ENCODE measurements at regions not wholly inside any gene's neighbourhood (a gene's known extent, or its start where the extent isn't known, plus 50 kb on each side); places are given as distances from the start of the nearest gene placed in this dataset.
A peak's percentile ranks its signal among the peaks of the same experiment; 100 is the strongest.
"Not testable (repeated sequence)": the region's sequence is repeated elsewhere in the genome, so short reads cannot be mapped to it uniquely, and the experiment has no call there.

DNA sequence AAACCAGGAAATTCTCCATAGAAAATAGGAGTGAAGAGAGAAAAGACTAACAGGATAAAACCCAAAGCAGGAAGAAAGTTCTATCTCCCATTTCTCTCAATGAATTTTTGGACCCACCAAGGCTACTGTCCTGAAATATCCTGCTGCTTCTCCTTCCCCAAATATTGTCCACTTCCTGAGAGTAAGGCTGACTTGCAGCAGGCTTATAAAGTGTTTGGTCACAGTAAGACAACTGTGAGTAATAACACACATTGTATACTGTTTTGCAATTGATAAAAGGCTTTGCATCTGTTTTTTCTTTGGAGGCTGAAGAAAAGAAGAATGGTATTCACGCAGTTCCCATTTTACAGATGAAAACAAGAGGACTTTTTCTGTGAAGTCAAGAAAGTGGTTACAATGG is 52.8 kb downstream of the FOXD4L6 start:
- DNase-seq (ENCODE audit: low read depth) = not testable (repeated sequence)

DNA sequence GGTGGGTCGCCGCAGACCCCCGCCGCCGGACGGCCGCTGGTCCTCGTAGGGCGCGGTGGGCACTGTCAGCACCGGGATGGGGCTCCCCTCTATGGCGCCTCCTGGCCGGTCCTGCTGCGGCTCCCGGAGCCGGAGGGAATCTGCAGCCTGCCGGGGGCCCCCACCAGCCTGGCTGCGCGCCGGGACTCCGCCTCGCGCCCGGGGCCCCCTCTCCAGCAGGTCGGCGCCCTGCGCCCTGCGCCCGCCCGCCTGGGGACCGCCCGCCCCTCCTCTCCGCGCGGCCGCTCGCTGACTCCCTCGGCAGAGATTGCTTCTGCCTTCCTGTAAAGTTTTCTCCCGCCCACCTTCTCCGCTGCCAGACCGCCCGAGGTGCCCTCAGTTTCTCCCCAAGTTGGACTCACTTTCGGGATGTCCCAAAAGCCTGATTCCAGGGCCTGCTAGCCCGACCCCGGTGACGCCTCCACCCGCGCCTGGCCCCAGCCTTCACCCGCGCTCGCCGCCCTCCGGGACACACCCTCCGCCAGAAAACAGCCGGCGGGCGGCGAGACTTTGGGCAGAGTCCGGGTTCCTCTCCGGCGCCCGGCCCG is 54.0 kb downstream of the FOXD4L6 start:
- DNase-seq (ENCODE audit: low read depth) = peak; percentile 43

DNA sequence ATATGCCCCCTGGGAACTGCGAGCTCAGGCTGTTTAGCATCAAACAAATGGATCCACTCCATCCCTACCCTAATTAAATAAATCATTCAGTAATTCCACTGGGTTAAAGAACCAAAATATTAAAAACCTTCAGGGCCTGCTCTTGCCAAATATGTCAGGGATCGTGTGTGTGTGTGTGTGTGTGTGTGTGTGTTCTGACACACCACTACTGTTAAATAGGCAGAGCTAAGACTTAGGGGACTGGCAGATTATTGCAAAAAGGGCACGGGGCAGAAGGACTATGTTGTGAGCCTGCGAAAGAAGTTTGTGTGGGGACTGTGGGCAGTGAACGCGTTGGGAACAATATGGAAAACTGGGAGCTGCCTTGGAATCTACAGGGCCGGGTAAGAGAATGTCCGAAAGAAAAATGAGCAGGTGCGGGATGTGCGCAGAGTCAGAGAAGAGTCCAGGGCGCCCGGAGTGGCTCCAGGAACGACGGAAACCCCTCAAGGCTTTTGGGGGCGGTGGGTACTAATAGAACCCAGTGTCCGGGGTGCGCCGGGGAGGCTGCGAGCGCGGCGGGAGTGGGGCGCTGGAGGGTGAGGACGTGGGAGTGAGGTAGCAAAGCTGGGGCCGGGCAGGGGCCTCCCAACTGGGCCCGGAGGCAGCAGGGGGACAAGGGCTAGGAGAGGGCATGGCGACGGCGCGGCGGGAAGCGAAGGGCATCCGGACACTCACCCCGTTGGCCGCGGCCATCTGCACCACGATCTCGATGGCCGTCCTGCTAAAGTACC is 54.8 kb downstream of the FOXD4L6 start:
- DNase-seq (ENCODE audit: low read depth) = not testable (repeated sequence)

DNA sequence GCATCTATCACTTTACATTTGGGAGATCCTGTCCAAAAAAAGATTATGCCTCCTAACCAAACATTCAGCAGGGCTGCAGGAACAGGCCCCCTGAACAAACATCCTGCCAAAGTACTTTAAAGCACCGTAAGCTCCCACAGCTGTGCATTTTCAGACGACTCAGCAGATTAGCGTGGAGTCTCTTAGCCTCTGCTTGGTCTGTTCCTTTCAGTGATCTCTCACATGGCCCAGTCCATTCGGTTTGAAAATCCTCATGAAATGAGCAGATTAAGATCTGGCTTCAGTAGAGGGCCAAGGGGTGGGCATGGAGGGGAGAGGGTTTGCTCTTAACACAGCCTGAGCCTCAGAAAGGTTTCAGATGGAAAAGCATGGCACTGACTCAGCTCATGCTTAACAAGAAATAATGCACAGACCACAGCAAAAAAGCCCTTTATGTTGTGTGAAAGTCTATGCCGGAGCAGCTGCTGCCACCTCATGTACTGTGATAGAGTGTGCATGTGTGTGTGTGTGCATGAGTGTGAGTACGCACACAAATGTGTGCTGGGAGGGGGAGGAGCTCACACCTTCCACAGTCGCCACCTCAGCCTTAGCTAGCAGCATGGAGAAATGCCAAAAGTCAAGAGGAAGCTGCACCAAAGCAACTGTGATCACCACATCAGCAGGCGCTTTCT is 64.2 kb downstream of the FOXD4L6 start:
- DNase-seq (ENCODE audit: low read depth) = peak; percentile 29

DNA sequence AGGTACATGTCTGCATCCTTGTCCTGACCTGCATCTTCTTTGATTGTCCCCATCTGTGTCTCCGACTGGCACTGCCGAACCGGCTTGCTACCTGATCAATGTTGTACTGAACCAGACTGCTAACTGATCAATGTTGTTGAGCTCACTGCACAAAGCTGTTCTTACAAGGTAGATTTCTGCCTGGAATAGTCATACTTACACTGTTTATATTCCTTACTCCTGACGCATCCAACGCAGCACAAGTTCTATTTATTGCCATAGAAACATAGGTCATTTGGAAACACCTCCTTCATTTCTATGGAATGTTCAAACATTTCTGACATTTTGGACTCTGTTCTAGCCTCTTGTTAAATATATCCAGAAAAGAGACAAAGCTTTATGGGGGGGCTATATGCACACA is 65.2 kb downstream of the FOXD4L6 start:
- not testable (repeated sequence) for DNase-seq (ENCODE audit: low read depth)

DNA sequence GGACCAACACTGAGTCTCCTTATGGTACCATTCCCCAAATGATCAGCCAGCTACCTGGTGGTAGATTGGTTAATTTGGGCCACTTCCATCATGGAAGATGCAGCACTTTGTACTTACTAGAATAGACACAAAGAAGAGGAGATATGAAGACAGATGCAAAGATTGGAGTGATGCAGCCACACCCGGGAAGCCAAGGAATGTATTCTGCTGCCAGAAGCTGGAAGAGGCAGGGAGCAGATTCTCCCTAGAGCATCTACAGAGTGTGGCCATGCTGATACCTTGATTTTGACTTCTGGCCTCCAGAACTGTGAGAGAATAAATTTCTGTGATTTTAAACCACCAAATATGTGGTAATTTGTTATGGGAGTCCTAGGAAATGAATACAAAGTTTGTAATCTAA is 68.9 kb downstream of the FOXD4L6 start:
- not testable (repeated sequence) for DNase-seq (ENCODE audit: low read depth)

DNA sequence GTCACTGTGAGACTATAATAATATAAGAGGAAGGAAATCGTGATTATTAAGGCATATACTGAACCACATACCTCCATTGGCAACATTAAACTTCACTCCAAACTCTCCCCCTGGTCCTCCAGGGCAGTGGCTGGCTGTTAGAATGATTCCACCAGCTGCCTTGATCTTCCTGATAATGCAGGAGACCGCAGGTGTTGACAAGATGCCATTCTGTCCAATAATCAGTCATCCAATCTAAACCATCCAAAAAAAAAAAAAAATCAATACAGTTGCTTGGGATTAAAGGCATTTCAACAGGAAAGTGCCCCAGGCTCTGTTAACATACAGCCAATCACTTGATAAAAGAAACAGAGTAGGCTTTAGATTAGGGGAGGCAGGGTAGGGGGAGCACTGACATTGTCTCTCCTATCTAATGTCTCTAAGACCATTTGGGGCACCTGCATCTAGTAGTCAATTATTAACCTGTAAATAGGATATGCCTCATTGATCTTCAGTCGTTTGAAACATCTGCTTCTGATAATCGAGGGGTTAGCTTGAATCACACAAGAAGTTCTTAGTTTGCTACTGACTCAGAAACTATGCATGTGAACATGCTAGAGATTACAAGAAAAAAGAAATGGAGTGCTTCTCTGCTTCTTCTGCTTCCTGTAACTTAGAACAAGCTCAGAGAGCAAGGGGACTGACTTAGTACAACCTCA is 74.7 kb downstream of the FOXD4L6 start:
- not testable (repeated sequence) for DNase-seq (ENCODE audit: low read depth)

DNA sequence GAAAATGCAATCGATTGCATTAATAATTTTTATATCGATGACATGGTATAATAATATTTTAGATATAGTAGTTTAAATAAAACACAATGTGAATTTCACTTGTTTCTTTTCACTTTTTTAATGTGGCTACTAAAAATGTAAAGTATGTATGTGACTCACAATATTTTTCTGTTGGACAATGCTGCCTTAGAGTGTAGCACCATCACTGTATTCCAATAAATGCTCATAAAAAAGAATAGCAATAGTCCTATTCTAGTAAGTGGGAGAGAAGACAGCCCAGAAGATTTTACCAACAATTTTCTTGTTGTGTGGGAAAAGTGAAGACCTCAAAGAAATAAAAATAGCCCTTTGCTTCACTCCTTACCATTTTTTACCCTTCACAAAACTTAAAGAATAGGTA is 79.8 kb downstream of the FOXD4L6 start:
- DNase-seq (ENCODE audit: low read depth) = not testable (repeated sequence)

DNA sequence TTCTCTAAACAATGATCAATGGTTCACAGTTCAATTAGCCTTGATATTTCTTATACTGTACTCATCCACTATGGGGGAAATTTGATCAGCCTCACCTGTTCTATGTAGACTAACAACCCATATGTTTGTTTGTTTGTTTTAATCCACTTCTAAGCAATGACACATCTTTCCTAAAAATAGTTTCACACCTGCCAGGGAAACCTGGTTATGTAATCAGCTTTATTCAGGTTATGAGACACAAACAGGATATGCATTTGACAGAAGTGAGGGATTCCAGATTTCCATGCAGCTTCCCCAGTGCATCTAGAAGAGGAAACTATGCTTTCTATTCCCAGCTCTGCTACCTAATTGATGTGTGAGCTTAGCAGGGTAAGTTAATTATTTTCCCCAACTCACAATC is 80.7 kb downstream of the FOXD4L6 start:
- DNase-seq (ENCODE audit: low read depth) = not testable (repeated sequence)

DNA sequence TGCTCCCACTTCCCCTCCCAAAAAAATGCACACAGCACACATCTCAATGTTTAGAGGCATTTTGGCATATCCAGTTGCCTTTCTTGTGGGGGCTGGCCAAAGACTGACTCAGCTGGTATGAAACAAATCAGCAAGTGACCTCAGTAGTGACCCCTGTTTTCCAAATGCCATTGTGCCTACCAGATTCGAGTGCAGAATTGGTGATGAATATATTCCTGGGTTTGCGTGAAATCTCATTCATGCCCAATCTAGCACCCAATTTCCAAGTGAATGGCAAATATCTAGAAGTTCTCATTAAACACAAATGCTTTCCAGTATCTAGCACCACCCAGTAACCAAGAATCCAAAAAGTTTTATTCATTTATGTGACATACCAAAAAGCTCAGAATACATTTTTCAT is 83.6 kb downstream of the FOXD4L6 start:
- DNase-seq (ENCODE audit: low read depth) = peak; percentile 26

DNA sequence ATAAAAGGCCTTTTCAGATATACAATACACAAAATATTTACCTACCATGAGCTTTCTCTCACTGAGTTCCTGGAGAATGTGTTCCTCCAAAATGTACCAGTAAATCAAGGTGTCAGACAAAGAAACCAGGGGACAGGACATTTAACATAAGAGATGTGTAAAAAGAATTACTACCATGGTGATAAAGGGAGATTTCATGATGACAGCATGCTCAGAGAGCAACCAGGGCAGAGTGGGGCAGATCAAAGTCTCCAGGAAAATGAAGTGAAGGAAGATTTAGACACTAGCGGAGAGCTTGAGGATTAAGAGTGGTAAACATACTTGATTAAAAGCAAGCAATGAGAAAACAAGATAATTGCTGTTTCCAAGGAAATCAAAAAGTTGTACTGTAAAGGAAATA is 85.0 kb downstream of the FOXD4L6 start:
- DNase-seq (ENCODE audit: low read depth) = not testable (repeated sequence)

DNA sequence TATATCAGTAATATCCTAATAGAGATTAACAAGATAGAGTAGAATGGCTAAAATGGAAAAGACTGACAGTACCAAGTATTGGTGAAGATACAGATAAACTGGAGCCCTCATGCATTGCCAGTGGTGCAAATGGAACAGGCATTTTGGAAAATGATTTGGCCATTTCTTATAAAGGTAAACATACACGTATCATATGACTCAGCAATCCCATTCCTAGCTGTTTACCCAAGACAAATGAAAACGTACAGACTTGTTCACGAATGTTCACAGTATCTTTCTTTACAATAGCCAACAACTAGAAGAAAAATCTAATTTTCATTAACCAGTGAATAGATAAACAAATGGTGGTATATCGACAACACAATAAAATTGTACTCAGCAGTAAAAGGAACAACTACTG is 86.4 kb downstream of the FOXD4L6 start:
- not testable (repeated sequence) for DNase-seq (ENCODE audit: low read depth)

DNA sequence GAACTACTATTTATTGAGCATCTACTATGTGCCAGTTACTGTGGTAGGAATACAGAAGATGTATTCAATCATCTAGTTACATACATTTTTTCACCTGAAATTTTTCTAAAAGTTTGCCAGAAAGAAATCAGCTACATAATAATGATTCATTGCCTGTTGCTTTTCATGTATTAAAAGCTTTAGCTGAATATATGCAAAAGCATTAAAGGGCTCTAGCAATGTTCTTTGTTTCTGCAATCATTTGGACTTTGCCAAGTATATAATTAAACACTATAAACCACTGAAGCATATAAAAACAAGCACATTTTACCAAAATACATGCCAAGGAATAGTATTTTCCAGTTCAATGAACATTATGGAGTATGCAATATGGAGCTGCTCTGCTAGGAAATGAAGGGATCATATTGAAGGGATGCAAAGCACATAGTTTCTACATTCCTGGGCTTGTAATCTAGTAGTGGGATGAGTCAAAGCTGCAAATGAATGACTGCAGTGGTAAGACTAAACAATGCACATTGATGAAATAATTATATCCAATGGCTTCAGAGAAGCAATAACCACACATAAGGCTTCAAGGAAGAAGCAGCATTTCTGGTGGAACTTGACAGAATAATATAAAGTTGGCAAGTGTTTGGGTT is 87.7 kb downstream of the FOXD4L6 start:
- not testable (repeated sequence) for DNase-seq (ENCODE audit: low read depth)

DNA sequence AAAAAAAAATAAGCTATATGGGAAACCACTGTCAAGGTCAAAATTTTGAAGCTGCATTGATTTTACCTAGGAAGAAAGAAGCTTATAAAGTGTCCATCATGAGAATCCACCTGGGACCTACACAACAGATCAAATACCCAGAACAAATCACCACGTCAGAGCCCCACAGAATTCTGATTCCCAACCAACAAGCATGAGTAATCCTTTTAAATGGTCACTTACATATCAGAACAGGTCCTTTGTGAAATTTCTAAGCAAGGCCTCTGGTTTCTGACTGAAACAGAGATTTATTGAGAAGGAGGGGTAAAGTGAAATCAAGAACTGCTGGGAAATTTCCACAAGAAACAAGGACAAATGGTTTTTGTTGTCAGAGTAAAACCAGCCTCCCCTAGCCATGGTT is 93.2 kb downstream of the FOXD4L6 start:
- peak; percentile 58 for DNase-seq (ENCODE audit: low read depth)

DNA sequence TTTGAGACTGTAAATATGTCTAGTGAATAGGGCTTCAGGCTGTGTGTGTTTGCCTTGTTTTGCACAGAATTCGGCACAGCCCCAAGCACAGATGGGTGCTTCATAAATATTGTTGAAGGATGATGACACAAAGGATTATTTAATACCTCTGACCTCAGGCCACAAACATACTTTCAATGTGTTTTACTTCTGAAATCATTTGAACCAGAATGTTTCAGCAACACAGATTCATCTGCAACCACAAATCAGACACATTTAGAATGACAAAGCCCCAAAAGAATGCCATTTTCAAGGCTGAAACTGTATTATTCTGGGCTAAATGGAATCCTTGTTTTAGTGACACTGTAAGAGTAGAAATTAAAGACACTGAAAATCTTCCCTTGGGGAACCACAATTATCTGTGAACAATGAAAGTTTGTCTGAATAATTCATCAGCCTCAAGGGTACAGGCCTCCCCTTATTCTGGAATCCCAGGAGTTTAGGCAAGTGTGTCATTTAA is 93.7 kb downstream of the FOXD4L6 start:
- peak; percentile 75 for DNase-seq (ENCODE audit: low read depth)

DNA sequence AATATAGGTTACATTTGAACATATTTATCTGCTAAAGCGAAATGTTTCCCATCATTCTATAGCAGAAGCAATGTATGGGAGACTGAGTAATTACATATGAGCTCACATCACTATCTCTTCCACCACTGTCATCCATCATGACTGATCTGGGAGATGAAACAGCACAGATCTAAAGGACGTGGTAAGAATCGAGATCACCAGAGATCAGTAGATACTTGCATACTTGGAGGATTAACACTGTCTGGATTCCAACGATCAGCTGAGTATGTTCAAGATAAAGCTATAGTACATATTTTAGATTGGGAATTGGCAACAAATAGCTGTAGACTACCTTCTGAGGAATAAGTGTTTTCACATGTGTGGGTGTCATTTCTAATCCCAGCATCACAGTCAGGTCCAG is 94.6 kb downstream of the FOXD4L6 start:
- not testable (repeated sequence) for DNase-seq (ENCODE audit: low read depth)

DNA sequence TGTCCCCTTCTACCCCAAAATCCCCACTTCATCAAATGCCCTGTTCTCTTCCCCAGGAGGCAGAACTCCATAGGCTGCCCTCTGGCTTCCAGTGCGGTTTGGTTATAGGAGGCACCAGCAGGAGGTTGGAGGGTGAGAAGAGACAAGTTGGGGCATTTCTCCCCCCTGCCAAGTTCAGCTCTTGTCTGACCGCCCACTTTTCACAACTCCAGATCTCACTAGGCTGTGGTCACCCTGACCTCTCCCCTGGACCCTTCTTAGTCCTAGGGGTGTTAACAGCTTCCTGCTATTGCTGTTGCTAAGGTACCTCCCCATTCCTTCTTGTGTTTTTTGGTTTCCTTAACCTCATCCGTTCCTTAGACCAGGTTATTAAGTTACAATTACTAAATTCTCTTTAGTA is 95.1 kb downstream of the FOXD4L6 start:
- DNase-seq (ENCODE audit: low read depth) = not testable (repeated sequence)

DNA sequence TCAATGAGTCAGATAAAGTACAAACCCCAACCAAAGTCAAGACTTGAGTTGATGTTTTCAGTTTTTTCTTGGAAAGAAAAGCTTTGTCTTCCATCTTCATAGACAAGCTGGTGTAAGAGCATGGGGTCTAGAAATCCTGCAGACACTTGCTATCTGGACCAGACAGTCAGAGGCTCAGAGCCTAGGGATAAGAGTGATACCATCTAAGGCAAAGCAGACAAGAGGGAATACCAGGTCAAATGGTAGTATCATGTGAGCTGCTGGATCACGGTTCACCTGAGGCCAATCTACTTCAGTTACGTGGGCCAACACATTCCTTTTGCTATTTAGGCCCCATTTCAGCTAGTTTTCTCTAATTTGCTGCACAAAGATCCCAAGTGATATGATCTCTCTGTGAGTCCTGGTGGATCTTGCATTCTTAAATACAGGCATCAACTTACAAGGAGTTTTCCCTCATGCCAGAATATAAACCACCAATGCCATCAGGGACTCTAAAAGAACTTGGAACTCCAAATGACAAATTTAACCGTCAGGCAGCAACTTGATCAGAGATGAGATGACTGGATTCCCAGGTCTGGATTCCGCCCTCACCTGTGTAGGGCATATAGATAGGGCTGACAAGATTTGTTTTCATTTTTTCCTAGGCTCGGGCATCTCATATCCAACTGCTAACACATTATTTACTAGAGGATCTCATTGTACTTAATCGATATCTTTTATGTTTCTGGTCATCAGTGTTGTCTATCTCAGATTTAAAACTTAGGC is 101.4 kb downstream of the FOXD4L6 start:
- not testable (repeated sequence) for DNase-seq (ENCODE audit: low read depth)

DNA sequence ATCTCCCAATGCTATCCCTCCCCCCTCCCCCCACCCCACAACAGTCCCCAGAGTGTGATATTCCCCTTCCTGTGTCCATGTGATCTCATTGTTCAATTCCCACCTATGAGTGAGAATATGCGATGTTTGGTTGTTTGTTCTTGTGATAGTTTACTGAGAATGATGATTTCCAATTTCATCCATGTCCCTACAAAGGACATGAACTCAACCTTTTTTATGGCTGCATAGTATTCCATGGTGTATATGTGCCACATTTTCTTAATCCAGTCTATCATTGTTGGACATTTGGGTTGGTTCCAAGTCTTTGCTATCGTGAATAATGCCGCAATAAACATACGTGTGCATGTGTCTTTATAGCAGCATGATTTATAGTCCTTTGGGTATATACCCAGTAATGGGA is 106.1 kb downstream of the FOXD4L6 start:
- not testable (repeated sequence) for DNase-seq (ENCODE audit: low read depth)

DNA sequence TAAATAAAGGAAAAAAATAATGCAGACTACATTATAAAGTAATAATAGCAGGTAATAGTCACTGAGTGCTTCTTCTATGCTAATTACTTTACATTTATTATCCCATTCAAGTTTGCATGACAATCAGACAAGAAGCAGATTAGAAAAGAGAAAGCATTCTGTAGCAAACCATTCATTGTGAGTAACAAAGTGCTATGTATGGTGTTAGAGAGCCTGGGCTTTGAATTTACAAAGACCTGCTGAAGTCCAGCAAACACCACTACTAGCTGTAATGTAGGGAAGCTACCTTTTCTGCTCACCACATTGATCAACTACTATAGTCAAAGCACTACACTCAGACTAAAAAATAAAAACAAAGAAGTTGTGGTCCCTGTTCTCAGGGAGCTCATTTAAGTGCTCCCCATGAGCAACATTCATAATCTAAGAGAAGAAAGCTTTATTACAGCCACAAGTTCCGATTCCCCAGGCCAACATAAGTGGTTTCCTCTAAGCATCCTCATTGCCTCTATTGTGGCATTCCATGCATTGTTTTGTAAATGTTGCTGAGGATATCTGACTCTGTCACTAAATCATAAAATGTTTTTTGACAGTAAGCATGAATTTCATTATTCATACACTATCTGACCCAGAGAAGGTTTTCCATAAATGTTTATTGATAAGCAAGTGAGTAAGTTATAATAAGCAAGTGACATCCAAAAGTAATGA is 108.5 kb downstream of the FOXD4L6 start:
- not testable (repeated sequence) for DNase-seq (ENCODE audit: low read depth)

All from RPMI7951 (cell line).